Osteoblast (primary cell): ENCODE measurements at regions not wholly inside any gene's neighbourhood (a gene's known extent, or its start where the extent isn't known, plus 50 kb on each side); places are given as distances from the start of the nearest gene placed in this dataset.
"Not testable (repeated sequence)": the region's sequence is repeated elsewhere in the genome, so short reads cannot be mapped to it uniquely, and the experiment has no call there.

ENCODE experiments used
- DNase-seq: peaks from one replicate; pipeline ENCODE4 v3.0.0; 2011; ENCODE audit warnings: low spot score, mixed read lengths; ENCODE audit not compliant: insufficient read length; ENCODE audit errors: missing footprints
- H2AFZ ChIP-seq: 2 replicates; pipeline ENCODE4 v1.6.0; 2011; ENCODE audit warnings: mild to moderate bottlenecking, low read length
- H3K27ac ChIP-seq: 2 replicates; pipeline ENCODE4 v1.5.1; 2011; ENCODE audit warnings: mild to moderate bottlenecking, low read depth, low read length, moderate library complexity
- H3K27me3 ChIP-seq: 2 replicates; pipeline ENCODE4 v1.6.0; 2012; ENCODE audit warnings: mild to moderate bottlenecking, control low read depth, inconsistent platforms, low read length, moderate library complexity; ENCODE audit not compliant: insufficient read depth
- H3K36me3 ChIP-seq: 2 replicates; pipeline ENCODE4 v1.5.1; 2011; ENCODE audit warnings: mild to moderate bottlenecking, low read length, control low read depth, moderate library complexity; ENCODE audit not compliant: insufficient read depth
- H3K4me1 ChIP-seq: 2 replicates; pipeline ENCODE4 v1.5.1; 2011; ENCODE audit warnings: mild to moderate bottlenecking, low read length, control low read depth, moderate library complexity; ENCODE audit not compliant: insufficient read depth
- H3K4me2 ChIP-seq: 2 replicates; pipeline ENCODE4 v1.6.0; 2011; ENCODE audit warnings: mild to moderate bottlenecking, low read length; ENCODE audit not compliant: insufficient read depth
- H3K4me3 ChIP-seq: fragments of 200-600 bp; sonication (generic); 3 replicates; pipeline ENCODE4 v1.5.1; 2012; ENCODE audit warnings: mild to moderate bottlenecking, low read length, inconsistent platforms; ENCODE audit not compliant: insufficient read depth
- H3K79me2 ChIP-seq: 2 replicates; pipeline ENCODE4 v1.6.0; 2012; ENCODE audit warnings: mild to moderate bottlenecking, low read length, control low read depth, inconsistent platforms; ENCODE audit not compliant: insufficient read depth
- H3K9me3 ChIP-seq: 2 replicates; pipeline ENCODE4 v1.5.1; 2011; ENCODE audit warnings: low read depth, low read length, control low read depth
- H4K20me1 ChIP-seq: 2 replicates; pipeline ENCODE4 v1.6.0; 2012; ENCODE audit warnings: mild to moderate bottlenecking, low read length, control low read depth; ENCODE audit not compliant: insufficient read depth
- TF ChIP-seq, protein P1 (sequence below): IDR thresholded peaks from 2 replicates; pipeline ENCODE4 v1.5.1; 2011; ENCODE audit warnings: mild to moderate bottlenecking, low read depth, low read length, moderate library complexity; ENCODE audit errors: extremely low read depth

- Histone ChIP-seq H2AFZ (peak overlapping the region; percentile 54), H4K20me1 (no peaks in the 10 kb centered on the region), H3K27me3 (no peaks in the 10 kb centered on the region), H3K4me3 (no peak overlapping the region), H3K4me2 (peak overlapping the region; percentile 15), H3K27ac (no peak overlapping the region), H3K4me1 (peaks cover 24% of the 10 kb centered on the region), H3K9me3 (no peaks in the 10 kb centered on the region), H3K36me3 (no peaks in the 10 kb centered on the region), H3K79me2 (no peaks in the 10 kb centered on the region)
- DNase-seq = no peak
- TF ChIP-seq, protein P1, sequence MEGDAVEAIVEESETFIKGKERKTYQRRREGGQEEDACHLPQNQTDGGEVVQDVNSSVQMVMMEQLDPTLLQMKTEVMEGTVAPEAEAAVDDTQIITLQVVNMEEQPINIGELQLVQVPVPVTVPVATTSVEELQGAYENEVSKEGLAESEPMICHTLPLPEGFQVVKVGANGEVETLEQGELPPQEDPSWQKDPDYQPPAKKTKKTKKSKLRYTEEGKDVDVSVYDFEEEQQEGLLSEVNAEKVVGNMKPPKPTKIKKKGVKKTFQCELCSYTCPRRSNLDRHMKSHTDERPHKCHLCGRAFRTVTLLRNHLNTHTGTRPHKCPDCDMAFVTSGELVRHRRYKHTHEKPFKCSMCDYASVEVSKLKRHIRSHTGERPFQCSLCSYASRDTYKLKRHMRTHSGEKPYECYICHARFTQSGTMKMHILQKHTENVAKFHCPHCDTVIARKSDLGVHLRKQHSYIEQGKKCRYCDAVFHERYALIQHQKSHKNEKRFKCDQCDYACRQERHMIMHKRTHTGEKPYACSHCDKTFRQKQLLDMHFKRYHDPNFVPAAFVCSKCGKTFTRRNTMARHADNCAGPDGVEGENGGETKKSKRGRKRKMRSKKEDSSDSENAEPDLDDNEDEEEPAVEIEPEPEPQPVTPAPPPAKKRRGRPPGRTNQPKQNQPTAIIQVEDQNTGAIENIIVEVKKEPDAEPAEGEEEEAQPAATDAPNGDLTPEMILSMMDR = no peak
Observed at GRCh38 chr5:96176022-96176421, 214.4 kb upstream of the ELL2 start.

DNA sequence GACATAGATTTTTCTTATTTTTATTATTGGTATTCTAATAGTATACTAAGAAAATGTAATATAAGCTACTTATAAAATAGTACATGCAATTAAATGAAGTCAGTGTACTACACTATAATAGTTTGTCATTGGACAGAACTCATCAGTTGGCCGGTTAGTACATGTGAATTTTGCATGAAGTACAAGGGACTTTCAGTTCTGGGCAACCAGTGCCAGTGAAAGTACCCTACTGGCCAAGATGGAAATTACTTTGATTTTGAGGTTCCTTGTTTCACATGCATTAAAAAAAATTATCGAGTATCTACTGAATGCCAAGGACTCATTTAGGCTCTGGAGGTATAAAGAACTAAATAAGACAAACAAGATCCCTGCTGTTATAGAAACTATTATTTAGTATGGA, 213.4 kb upstream of the ELL2 start:
- Histone ChIP-seq H3K79me2 (no peaks in the 10 kb centered on the region), H3K4me2 (no peak overlapping the region), H3K4me3 (no peak overlapping the region), H4K20me1 (no peaks in the 10 kb centered on the region), H3K27me3 (no peaks in the 10 kb centered on the region), H2AFZ (no peak overlapping the region), H3K4me1 (peaks cover 24% of the 10 kb centered on the region), H3K9me3 (no peaks in the 10 kb centered on the region), H3K27ac (no peak overlapping the region), H3K36me3 (no peaks in the 10 kb centered on the region)
- peak; percentile 77 for DNase-seq
- TF ChIP-seq, protein P1 = peak; percentile 49

- Histone ChIP-seq H3K9me3 (no peaks in the 10 kb centered on the region), H3K27me3 (no peaks in the 10 kb centered on the region), H3K4me2 (no peak overlapping the region), H3K27ac (no peak overlapping the region), H4K20me1 (no peaks in the 10 kb centered on the region), H2AFZ (no peak overlapping the region), H3K4me3 (no peak overlapping the region), H3K79me2 (no peaks in the 10 kb centered on the region), H3K36me3 (no peaks in the 10 kb centered on the region), H3K4me1 (peaks cover 24% of the 10 kb centered on the region)
- TF ChIP-seq, protein P1 = no peak
- DNase-seq = no peak
Observed at GRCh38 chr5:96173366-96173765, 211.7 kb upstream of the ELL2 start.

DNA sequence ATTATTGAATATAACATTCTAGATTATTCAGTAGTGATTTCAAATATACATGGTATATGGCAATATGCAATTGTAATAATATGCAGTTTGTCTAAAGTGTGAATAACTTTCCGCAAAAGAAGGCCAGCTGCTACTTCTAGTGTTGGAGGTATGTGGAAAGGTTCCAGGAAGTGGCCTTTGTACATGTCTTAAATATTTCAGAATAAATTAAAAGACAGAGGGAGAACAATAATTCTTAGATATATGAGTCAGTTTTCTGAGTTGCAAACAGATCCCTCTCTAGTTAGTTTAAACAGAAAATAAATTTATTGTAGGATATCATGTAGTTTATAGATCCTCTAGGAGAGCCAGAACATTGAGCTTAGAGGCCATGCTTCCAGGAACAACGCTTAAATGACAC, 210.8 kb upstream of the ELL2 start:
- no peak overlapping the region for H3K27ac ChIP-seq
- no peaks in the 10 kb centered on the region for H3K27me3 ChIP-seq
- H3K4me3 ChIP-seq = no peak overlapping the region
- peak overlapping the region; percentile 4 for H3K4me2 ChIP-seq
- H4K20me1 ChIP-seq = no peaks in the 10 kb centered on the region
- H2AFZ ChIP-seq = peak overlapping the region; percentile 36
- no peaks in the 10 kb centered on the region for H3K79me2 ChIP-seq
- peak; percentile 61 for DNase-seq
- TF ChIP-seq, protein P1 = no peak
- H3K4me1 ChIP-seq = peaks cover 20% of the 10 kb centered on the region
- no peaks in the 10 kb centered on the region for H3K9me3 ChIP-seq
- no peaks in the 10 kb centered on the region for H3K36me3 ChIP-seq

DNA sequence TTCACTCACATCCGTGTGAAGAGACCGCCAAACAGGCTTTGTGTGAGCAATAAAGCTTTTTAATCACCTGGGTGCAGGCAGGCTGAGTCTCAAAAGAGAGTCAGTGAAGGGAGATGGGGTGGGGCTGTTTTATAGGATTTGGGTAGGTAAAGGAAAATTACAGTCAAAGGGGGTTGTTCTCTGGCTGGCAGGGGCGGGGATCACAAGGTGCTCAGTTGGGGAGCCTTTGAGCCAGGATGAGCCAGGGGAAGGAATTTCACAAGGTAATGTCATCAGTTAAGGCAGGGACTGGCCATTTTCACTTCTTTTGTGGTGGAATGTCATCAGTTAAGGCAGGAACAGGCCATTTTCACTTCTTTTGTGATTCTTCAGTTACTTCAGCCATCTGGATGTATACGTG, 210.3 kb upstream of the ELL2 start:
- H3K27ac ChIP-seq = not testable (repeated sequence)

DNA sequence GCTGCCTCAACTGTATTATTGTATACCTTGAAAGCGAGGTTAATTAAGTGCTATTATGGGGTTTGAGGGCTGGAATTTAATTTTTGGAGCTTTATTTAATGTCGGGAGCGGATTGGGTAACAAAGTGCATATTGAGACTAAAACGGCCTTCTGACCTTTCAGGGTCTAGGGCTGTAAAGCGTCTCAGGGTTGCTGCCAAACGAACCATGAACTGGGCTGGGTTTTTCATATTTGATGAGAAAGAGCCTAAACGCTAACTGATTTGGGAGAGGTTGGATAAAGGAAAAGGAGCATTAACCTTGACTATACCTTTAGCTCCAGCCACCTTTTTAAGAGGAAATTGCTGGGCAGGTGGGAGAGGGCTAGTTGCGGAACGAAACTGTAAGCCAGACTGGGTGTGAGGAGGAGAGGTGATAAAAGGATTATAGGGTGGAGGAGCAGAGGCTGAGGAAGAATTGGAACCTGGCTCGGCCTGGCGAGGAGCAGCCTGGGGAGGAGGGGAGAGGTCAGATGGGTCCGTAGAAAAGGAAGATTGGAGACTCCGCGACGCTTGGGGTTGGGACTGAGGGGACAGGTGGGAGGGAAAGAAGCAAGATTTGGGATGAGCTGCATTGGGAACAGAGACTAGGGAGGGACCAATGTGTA, 209.0 kb upstream of the ELL2 start:
- not testable (repeated sequence) for H3K27me3 ChIP-seq, H2AFZ ChIP-seq, H3K4me3 ChIP-seq, H3K9me3 ChIP-seq, H3K79me2 ChIP-seq, H4K20me1 ChIP-seq, H3K4me2 ChIP-seq, H3K4me1 ChIP-seq, H3K27ac ChIP-seq, DNase-seq, H3K36me3 ChIP-seq

More for the DNA sequence above, 210.3 kb upstream of the ELL2 start:
- DNase-seq, H3K4me3 ChIP-seq, H3K79me2 ChIP-seq, H3K27me3 ChIP-seq, H3K4me2 ChIP-seq, H2AFZ ChIP-seq, H4K20me1 ChIP-seq, H3K9me3 ChIP-seq, H3K36me3 ChIP-seq: not testable (repeated sequence)
- peaks cover 16% of the 10 kb centered on the region for H3K4me1 ChIP-seq
